Right lobe of liver (tissue), 4 donors: ENCODE measurements at regions not wholly inside any gene's neighbourhood (a gene's known extent, or its start where the extent isn't known, plus 50 kb on each side); places are given as distances from the start of the nearest gene placed in this dataset.

Source experiments
- CTCF ChIP-seq, 4 donors: fragments of 200-600 bp in 3 of 4; fragments of 450-650 bp in 1 of 4; IDR thresholded peaks; one replicate each; pipeline versions ENCODE4 v1.5.1 to v1.8.0; 2016 to 2022; ENCODE audit warnings: antibody characterized with exemption in 4 of 4, mild to moderate bottlenecking in 2 of 4
- POLR2A ChIP-seq: fragments of 450-650 bp; IDR thresholded peaks from one replicate; pipeline ENCODE4 v1.6.1; 2017; ENCODE audit warnings: antibody characterized with exemption, mild to moderate bottlenecking
- donor health status: DM: no; HTN: no; CAD: no.
- donor health status: DM: no; HTN: no; CAD: no.
- donor health status: DM: no; HTN: yes; CAD: no.

DNA sequence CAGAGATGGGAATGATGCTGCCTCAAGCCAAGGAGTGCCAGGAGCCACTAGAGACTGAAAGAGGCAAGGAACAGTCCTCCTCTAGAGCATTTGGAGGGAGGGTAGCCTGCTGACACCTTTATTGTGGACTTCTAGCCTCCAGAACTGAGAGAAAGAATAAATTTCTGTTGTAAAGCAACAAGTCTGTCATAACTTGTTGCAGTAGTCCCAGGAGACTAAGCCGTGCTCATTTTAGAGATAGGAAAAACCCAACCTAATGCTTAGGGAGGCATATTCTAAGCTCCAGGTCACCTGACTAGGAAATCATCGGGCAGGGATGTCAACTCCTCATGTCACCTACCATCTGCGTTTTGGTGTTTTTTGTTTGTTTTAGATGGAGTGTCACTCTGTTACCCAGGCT lies 345.4 kb upstream of the EEF2KMT start:
- TF ChIP-seq CTCF (IDR thresholded peaks at IDR 0.05) = no peak
- no peak for TF ChIP-seq POLR2A
